ENCODE measurements at regions not wholly inside any gene's neighbourhood (a gene's known extent, or its start where the extent isn't known, plus 50 kb on each side); places are given as distances from the start of the nearest gene placed in this dataset.

DNA sequence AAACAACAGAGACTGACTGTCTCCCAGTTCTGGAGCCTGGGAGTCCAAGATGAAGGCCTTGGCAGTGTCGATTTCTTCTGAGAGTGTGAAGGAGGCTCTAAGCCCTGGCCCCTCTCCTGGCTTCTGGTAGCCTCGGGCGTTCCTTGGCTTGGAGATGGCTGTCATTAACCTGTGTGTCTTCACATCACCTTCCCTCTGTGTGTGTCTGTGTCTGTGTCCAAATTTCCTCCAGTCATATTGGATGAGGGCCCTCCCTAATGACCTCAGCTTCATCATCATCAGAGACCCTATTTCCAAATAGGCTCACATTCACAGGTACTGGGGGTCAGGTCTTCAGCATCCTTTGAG is 138.3 kb downstream of the TOMM20 start:
- no peak for DNase-seq (ENCODE audit: low read depth in 3 of 3, low spot score in 1 of 3)

DNA sequence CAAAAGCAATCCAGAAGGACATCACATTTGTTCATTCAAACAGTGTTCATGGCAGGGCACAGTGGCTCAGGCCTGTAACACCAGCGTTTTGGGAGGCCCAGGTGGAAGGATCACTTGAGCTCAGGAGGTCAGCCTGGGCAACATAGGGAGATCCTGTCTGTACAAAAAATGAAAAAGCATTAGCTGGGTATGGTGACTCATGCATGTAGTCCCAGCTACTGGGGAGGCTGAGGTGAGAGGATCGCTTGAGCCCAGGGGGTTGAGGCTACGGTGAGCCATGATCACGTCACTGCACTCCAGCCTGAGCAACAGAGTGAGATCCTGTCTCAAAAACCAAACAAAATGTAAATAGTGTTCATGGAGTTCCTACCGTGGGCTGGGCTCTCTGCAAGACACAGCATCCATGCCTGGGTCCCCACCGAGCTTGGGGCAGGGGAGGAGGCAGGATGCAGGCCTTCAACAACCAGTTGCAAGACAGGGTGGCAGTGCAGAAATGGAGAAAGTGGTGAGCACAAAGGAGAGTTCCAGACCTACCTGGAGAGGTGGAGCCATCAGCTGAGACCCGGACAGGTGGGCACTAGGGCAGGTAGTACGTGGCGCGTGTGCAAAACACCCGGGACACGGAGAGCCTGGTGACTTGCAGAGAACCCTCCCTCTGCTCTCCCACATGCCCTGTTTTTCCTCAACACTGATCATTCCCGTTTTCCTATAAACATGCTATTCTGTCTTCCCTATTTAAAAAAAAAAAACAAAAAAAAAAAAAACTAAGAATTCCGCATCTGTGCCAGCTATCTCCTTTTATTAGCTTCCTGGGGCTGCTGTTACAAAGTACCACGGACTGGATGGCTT is 138.9 kb downstream of the TOMM20 start:
- DNase-seq (ENCODE audit: low read depth in 3 of 3, low spot score in 1 of 3) = no peak

DNA sequence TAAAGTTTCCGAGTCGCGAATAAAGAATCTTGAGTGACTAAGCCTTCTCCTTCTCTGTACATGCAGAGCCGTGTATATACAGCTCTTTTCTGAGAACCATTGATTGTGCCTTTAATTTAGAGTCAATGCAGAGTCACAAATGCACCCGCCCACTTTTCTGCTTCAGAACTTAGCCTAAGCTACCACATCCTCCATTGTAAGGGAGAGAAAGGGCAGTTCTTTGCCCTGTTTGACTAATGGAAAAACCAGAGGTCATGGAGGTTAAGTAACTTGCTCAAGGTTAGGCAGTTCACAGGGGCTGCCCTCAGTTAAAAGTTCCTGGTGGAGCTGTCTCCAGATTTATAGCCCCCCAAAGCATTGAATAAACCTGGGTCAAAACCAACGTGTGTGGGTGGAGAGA is 139.6 kb downstream of the TOMM20 start:
- DNase-seq (ENCODE audit: low read depth in 3 of 3, low spot score in 1 of 3) = no peak

DNA sequence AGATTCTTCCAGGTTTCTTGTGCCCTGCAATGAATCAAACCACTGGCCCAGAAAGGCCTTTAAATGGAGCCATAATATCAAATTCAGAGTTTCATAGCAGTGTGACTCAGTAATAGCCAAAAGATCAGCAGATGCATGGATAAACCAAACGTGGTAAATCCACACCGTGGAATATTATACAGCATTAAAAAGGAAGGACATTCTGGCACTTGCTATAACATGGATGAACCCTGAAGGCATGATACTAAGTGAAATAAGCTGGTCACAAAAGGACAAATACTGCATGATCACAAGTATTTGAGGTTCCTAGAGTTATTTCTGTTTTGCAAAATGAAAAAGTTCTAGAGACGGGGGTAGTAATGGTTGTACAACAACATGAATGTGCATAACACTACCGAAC is 140.1 kb downstream of the TOMM20 start:
- DNase-seq (ENCODE audit: low read depth in 3 of 3, low spot score in 1 of 3) = no peak

DNA sequence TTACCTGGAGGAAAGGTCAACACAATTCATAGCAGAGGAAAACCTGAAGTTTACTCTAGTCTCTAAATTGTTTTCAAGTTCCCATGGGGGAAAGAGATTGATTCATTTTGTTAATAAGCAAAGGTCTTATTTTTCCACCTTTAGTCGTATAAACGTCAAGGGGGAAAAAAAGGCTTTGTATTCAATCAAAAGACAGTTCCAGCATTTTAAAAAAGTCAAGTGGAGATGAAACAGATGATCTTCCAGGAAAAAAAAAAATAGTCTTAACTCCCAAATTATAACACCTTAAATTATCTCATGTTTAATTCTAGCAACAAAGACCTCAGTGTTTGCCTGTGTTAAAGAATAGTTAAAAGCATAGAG is 140.5 kb downstream of the TOMM20 start:
- DNase-seq (ENCODE audit: low read depth in 3 of 3, low spot score in 1 of 3) = no peak

DNA sequence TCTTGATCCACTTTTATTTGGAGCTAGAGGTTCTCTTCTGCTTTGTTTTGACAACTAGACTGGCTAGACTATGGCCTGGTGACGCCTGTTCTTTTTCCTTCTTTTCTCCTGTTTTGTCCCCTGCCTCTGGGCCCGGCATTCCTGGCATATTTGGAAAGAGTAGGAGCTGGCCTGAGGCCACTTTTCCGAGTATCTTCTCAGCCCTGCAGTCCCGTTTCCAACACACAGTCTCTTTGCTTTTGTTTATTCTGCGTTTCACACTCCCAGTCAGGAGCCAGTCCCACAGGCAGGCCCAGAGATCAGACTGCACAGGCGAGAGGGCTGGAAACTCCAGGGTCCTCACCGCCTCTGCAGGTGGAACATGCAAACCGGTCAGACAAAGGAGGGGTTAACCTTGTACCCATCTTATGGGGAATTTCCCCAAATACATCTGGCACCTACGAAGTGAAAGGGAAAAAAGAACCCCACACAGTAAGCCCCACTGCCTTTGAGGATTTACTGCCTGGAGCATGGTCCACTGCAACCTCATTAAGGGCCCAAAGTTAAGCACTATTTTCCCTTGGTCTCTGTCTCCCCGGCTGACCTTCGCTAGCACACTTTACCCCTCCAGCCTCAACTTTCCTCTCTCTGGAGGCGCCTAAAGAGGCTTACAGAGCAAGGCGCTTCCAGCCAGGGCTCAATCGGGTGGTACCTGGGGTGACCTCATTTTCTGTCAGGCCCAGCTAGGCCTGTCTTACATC is 141.1 kb downstream of the TOMM20 start:
- no peak for DNase-seq (ENCODE audit: low read depth in 3 of 3, low spot score in 1 of 3)

DNA sequence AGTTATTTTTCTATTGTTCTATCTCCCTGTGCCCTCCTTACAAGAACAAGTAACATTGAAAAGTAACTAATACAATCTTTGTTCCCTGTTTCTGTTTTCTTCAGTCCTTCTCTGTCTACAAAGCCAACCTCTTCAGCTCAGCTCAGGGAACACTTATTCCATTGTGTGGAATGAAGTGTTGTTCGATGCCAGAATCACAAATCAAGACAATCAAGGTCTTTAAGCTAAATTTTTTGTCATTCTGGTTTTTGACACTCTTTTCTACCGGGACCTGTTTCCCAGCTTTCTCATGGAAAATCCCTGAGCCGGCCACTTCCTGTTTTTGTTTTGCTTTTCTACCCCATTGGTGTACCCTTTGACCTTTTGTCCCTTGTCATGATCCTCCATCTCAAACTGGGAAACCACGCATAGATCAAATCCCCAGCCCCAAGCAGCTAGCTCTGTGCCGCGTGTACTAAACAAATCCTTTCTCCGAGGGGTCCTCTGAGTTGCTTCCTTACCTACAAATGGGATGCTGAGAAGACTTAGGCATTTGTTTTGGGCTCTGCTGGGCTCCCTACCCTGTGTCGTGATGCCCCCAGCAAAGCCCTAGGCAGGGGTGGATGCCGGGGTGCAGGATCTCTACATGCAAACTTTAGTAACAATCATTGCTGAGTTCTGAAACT is 141.8 kb downstream of the TOMM20 start:
- no peak for DNase-seq (ENCODE audit: low read depth in 3 of 3, low spot score in 1 of 3)

DNA sequence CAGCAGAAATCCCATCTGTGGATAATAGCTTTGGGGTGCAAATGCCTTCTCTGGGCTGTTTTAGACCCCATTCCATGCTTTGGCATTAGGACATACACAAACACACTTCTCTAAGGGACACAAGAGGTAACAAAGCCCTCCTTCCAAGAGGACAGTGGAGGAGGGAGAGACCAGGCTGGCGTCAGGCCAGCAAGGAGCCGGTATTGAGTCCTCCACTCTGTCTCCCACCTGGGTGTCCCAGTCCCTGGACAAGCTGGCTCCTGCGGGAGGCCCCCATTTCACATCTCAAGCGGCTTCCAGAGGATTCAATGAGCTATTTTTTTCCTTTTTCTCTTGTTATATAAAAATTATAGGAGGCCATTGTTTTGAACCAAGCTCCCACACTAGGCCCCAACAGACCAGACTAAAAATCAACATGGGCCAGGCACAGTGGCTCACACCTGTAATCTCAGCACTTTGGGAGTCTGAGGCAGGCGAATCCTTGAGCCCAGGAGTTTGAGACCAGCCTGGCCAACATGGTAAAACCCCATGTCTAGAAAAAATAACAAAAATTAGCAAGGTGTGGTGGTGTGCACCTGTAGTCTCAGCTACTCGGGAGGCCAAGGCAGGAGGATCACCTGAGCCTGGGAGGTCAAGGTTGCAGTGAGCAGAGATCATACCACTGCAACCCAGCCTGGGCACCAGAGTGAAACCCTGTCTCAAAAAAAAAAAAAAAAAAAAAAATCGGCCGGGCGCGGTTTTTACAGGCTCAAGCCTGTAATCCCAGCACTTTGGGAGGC is 142.9 kb downstream of the TOMM20 start:
- DNase-seq (ENCODE audit: low read depth in 3 of 3, low spot score in 1 of 3) = no peak

DNA sequence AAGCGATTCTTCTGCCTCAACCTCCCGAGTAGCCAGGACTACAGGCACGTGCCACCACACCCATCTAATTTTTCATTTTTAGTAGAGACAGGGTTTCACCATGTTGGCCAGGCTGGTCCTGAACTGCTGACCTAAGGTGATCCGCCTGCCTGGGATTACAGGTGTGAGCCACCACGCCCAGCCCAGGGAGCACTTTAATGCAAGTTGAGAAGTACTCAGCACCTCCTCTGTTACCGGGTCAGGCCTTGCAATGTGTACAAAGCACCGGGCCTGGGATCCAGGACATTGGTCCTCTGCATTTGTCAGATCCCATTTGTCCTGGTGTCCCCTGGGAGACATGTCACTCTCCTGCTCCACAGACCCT is 143.6 kb downstream of the TOMM20 start:
- no peak for DNase-seq (ENCODE audit: low read depth in 3 of 3, low spot score in 1 of 3)

DNA sequence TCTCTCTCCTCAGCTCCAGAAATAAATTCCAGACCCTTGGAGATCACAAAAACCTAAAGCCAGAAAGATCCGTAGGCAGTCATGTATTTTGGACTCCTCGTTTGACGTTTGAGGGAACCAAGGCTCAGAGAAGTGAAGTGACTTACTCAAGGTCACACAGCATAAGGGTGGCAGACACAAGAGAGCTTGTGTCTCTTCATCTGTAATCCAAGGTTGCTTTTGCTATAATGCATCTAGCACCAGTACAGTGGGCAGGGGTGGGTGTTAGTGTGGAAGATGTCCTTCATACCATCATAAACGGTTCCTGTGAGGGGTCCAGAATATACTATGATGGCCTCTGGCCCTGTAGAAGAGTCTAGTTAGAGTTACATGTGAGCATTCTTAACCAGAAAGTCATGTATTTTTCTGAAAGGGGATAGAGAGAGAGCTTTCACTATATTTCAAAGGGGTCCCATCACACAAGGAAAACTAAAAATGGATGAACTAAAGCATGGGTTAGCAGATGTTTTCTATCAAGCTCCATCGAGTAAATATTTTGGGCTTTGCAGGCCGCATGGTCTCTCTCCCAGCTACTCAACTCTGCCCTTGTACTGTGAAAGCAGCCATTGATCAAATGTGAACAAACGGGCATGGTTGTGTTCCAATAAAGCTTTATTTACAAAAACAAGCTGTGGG is 144.9 kb downstream of the TOMM20 start:
- no peak for DNase-seq (ENCODE audit: low read depth in 3 of 3, low spot score in 1 of 3)

DNA sequence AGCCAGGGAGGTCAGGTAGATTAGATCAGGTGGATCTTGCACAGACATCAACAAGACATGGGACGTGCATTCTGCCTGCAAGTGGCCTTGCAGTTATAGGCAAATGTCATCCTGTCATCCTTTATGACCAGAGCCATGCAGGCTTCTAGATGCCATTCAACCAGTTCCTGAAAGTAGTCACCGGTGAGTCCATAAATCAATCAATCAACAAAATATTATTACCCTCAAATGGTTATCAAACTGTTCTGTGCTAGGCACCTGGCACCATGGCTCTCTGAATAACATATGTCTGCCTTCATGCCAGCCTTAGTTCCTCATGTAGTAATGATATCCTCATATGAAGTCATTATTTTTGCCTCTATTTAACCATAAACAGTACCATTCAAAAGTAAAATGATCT is 146.9 kb downstream of the TOMM20 start:
- DNase-seq (ENCODE audit: low read depth in 3 of 3, low spot score in 1 of 3) = no peak

DNA sequence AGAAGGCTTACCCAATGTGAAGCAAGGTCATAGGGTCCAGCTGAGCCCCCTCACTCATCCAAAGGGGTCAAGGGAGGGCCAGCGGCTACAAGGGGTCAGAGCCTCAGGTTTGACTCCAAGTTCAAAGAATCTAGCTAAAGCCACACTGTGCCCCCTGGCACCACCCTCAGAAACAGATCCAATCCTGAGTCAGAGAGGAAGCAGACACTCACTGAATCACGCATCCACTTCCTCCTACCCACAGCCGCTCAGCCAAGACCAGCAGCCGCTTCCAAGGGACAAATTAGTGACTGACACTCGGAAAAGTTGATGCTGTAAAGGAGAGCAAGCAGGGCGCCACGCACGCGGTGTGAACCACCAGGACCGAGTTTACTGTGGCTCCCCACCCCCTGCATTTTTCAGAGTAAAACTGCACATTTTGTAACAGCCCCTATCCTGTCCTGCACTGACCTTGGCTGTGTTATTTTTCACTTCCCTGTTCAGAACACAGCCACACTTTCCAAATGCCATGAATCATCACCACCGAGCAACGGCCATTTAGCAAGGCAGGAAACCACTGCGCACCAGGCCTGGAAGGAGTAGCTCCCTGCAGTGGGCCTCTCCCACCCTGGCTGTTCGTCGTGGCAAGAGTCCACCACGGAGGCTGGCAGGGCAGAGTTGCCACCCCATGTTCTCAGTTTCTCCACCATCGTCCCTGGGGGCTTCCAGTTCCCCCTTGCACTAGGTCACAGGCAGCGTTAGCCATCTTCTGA is 147.8 kb downstream of the TOMM20 start:
- peak; percentile 43 to 65 (median 50) for DNase-seq (ENCODE audit: low read depth in 3 of 3, low spot score in 1 of 3)

DNA sequence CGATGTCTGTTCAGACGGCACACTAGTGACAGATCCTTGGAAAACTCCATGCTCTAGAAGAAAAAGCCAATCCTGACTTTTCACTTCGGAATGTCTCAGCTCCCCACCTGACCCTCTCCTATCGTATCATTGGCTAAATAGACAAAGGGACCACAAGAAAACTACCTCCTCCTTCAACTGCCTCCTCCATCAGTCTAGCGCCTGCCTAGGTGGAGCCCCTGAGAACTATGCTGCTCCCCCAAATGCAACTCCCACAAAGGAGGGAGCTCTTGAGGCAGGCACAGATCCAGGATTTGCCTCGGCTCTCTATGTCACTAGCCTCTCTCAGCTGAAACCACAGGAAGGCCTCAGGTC is 148.4 kb downstream of the TOMM20 start:
- no peak for DNase-seq (ENCODE audit: low read depth in 3 of 3, low spot score in 1 of 3)

DNA sequence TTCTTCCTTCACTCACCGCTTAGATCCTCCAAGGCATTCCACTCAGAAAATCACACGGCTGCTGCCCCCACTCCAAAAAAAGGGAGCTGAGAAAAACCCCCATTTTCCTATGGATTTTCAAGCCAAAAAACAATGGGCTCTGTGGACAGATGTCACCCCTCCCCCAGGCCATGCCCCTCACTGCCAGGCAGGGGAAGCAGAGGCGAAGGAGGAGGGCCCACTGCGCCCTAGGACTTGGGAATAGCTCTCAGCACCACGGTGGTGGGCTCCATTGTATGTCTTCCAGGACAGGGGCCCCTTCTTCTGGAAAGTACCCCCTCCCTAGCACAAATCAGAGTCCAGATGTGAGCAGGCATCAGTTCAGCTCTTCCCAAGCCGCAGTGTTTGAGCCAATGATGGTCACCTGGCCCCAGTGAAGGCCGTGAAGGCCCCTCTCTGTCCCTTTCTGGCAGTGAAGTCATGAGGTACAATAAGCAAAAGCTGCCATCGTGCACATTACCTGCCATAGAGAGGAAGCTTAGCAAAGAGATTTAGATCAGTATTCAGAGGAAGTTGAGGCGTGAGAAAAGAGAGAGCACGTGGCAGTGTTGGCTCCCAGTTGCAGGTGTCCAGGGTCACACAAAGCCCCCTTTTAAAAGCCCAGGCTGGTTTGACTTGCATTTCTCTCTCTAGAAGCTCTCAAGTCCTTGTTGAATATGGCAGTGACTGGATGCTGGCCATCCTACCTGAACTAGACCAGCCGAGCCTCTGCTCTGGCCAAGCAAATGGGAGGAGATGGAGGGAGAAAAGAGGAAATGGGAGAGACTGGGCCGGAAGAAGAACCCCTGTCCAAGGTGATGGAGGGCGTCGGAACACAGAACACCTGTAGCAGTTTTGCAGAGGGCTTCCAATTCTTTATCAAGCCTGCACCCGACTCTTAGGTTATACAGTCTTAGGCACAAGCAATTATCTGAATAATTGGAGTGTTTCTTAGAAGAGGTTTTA is 149.0 kb downstream of the TOMM20 start:
- DNase-seq (ENCODE audit: low read depth in 3 of 3, low spot score in 1 of 3) = no peak

DNA sequence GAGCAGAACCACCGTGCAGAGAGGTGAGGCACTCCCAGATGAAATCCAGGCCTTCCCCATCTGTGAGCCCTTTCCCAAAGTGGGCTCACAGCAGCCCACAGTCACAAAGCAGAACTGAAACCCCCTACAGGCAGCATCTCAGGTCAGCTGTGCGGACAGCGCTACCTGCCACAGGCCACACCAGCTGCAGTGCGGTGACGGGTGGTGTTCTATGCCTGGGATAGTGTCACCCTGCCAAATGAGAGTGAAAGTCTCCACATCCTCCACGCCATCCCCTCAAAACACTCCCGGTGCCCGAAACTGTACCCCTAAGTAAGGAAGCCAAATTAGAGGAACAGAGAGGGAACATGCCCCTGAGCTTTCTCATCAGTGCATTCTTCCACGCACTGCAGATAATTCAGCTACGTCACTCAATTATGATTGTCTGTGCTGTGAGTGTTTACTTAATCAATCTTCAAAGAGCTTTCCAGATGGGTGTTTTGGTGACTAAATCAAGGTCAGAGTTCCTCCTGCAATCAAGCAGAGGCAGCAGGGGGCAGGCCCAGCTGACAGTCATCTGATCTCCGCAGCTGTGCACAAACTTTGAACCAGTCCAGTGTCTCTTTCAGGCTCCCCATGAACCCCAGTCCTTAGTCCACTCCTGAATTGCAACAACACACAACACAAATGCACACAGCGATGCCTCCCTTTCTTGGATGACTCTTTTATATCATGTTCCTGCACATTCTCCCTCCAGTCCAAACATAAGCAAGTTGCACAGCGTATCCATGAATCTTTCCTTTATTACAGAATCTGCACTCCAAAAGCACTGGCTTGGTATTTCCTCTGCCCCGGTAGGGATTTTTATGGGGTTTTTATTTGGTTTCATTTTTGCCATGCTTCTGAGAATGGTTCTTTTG is 150.0 kb downstream of the TOMM20 start:
- peak in 2 of 3 donors; percentile 29 to 32 for DNase-seq (ENCODE audit: low read depth in 3 of 3, low spot score in 1 of 3)

DNA sequence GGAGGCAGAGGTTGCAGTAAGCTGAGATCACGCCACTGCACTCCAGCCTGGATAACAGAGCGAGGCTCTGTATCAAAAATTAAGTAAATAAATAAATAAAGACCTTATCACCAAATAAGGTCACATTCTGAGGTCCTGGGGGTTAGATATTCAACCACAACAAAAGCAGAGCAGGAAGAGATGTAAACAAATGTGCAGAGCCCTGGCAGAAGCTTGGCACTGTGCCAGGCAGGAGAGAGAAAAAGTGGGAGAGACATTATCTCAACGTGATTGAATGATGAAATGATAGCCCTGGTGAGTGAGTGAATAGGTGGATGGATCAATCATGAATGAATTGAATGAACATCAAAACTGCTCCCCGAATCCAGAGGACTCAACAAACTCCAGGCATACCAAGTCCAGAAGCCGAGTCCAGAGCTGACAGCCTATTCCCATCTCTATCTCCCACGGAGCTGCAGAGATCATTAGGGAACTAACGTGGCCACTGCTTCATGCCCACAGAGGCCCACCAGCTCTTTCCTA is 150.7 kb downstream of the TOMM20 start:
- no peak for DNase-seq (ENCODE audit: low read depth in 3 of 3, low spot score in 1 of 3)

DNA sequence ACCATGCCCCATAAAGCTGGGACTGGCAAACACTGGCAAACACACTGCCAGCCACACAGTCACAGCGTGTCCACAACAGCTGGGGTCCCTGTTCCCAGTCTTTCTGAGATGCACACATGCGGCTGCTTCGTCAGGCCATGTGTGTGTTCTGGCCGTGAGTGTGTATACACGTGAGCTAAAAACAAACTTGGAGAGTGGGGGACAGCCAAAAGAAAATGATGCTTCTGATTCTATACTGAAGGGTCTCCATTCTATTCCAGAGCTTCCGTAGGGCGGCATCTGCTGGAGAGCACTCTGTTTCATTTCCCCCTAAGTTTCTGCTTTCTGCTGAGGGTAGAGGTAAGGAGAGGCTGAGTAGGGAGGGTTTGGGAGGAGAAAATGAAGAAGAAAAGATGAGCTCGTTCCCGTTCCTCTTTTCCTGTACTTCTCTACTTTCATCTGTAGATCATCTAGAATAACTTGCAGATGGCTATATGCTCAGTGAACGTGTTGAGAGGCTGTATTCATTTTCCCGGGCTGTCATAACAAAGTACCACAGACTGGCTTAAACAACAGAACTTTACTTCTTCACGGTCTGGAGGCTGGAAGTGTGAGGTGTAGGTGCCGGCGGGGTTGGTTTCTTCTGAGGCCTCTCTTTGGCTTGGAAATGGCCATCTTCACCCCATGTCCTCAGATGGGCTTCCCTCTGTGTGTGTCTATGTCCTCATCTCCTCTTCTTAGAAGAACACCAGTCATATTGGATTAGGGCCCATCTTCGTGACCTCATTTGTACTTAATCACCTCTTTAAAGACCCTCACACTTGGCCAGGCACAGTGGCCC is 151.6 kb downstream of the TOMM20 start:
- DNase-seq (ENCODE audit: low read depth in 3 of 3, low spot score in 1 of 3) = no peak
